Liver (tissue), 8 donors: ENCODE measurements at regions not wholly inside any gene's neighbourhood (a gene's known extent, or its start where the extent isn't known, plus 50 kb on each side); places are given as distances from the start of the nearest gene placed in this dataset.

Source experiments
- DNase-seq: peaks from one replicate; pipeline ENCODE4 v3.0.0-alpha.2; 2017; ENCODE audit warnings: low spot score
- H3K27ac ChIP-seq, 2 donors: one replicate each; pipeline ENCODE4 v1.7.0; 2013; ENCODE audit warnings: inconsistent platforms in 2 of 2, low read length in 2 of 2, control low read depth in 1 of 2, low read depth in 1 of 2, mild to moderate bottlenecking in 1 of 2
- H3K27me3 ChIP-seq, 4 donors: one replicate each; pipeline versions ENCODE4 v1.6.1 to v1.7.0; 2013; ENCODE audit warnings: low read length in 3 of 4, inconsistent platforms in 1 of 4, mild to moderate bottlenecking in 1 of 4, moderate library complexity in 1 of 4; ENCODE audit not compliant: control insufficient read depth in 4 of 4, insufficient read depth in 4 of 4
- H3K36me3 ChIP-seq, 4 donors: one replicate each; pipeline versions ENCODE4 v1.6.1 to v1.7.0; 2013; ENCODE audit warnings: low read length in 3 of 4, mild to moderate bottlenecking in 3 of 4, low read depth in 1 of 4, moderate library complexity in 1 of 4; ENCODE audit not compliant: control insufficient read depth in 4 of 4, insufficient read depth in 3 of 4
- H3K4me1 ChIP-seq, 4 donors: one replicate each; pipeline versions ENCODE4 v1.6.1 to v1.7.0; 2013; ENCODE audit warnings: low read length in 3 of 4, mild to moderate bottlenecking in 3 of 4, moderate library complexity in 1 of 4; ENCODE audit not compliant: control insufficient read depth in 4 of 4, insufficient read depth in 4 of 4
- H3K4me3 ChIP-seq, 3 donors: one replicate each; pipeline versions ENCODE4 v1.6.1 to v1.7.0; 2013; ENCODE audit warnings: low read length in 3 of 3, control low read depth in 1 of 3, low read depth in 1 of 3, mild to moderate bottlenecking in 1 of 3
- H3K9ac ChIP-seq, 2 donors: one replicate each; pipeline ENCODE4 v1.7.0; 2013; ENCODE audit warnings: low read length in 2 of 2, mild to moderate bottlenecking in 2 of 2, moderate library complexity in 2 of 2, control low read depth in 1 of 2, low read depth in 1 of 2
- H3K9me3 ChIP-seq, 4 donors: one replicate each; pipeline versions ENCODE4 v1.6.1 to v1.7.0; 2013; ENCODE audit warnings: low read length in 3 of 4; ENCODE audit not compliant: control insufficient read depth in 4 of 4
- ATF3 ChIP-seq: IDR thresholded peaks from 2 replicates; pipeline ENCODE4 v1.6.1; 2016; ENCODE audit warnings: antibody characterized with exemption
- CTCF ChIP-seq: fragments of 150-350 bp; IDR thresholded peaks from 2 replicates; pipeline ENCODE4 v1.5.1; 2017; ENCODE audit warnings: improper control_type of control experiment, low read depth, low read length; ENCODE audit not compliant: missing input control
- EGR1 ChIP-seq, 2 donors: IDR thresholded peaks; 2 replicates each; pipeline ENCODE4 v1.6.1; 2016 to 2018; ENCODE audit warnings: antibody characterized with exemption in 2 of 2, low read depth in 2 of 2
- FOXA1 ChIP-seq: IDR thresholded peaks from 2 replicates; pipeline ENCODE4 v1.6.1; 2016; ENCODE audit warnings: antibody characterized with exemption
- GABPA ChIP-seq, 2 donors: IDR thresholded peaks in 1 of 2; conservative IDR thresholded peaks in 1 of 2; 2 replicates each; pipeline ENCODE4 v1.6.1; 2016; ENCODE audit warnings: antibody characterized with exemption in 2 of 2, mild to moderate bottlenecking in 1 of 2, moderate library complexity in 1 of 2
- HNF4A ChIP-seq, 2 donors: conservative IDR thresholded peaks; 2 replicates each; pipeline ENCODE4 v1.6.1; 2016; ENCODE audit warnings: antibody characterized with exemption in 2 of 2, mild to moderate bottlenecking in 2 of 2
- JUND ChIP-seq, 2 donors: IDR thresholded peaks; 2 replicates each; pipeline ENCODE4 v1.6.1; 2016; ENCODE audit warnings: antibody characterized with exemption in 2 of 2
- MAX ChIP-seq: IDR thresholded peaks from 2 replicates; pipeline ENCODE4 v1.6.1; 2016; ENCODE audit warnings: antibody characterized with exemption
- NR2F2 ChIP-seq: IDR thresholded peaks from 2 replicates; pipeline ENCODE4 v1.6.1; 2016; ENCODE audit warnings: antibody characterized with exemption
- RAD21 ChIP-seq, 2 donors: IDR thresholded peaks; 2 replicates each; pipeline ENCODE4 v1.6.1; 2016; ENCODE audit warnings: antibody characterized with exemption in 2 of 2, mild to moderate bottlenecking in 2 of 2
- REST ChIP-seq: IDR thresholded peaks from 2 replicates; pipeline ENCODE4 v1.6.1; 2016; ENCODE audit warnings: antibody characterized with exemption, mild to moderate bottlenecking
- RXRA ChIP-seq, 2 donors: IDR thresholded peaks; 2 replicates each; pipeline ENCODE4 v1.6.1; 2017 to 2018; ENCODE audit warnings: antibody characterized with exemption in 2 of 2, mild to moderate bottlenecking in 1 of 2
- SP1 ChIP-seq: IDR thresholded peaks from 2 replicates; pipeline ENCODE4 v1.6.1; 2018; ENCODE audit warnings: antibody characterized with exemption, mild to moderate bottlenecking
- TAF1 ChIP-seq: conservative IDR thresholded peaks from 2 replicates; pipeline ENCODE4 v1.6.1; 2016; ENCODE audit warnings: antibody characterized with exemption, mild to moderate bottlenecking
- YY1 ChIP-seq: IDR thresholded peaks from 2 replicates; pipeline ENCODE4 v1.6.1; 2016; ENCODE audit warnings: antibody characterized with exemption, mild to moderate bottlenecking
- ZBTB33 ChIP-seq: IDR thresholded peaks from 2 replicates; pipeline ENCODE4 v1.6.1; 2016; ENCODE audit warnings: antibody characterized with exemption
- WGBS: extraction: QIAGEN DNeasy Blood & Tissue Kit; methylation state at CpG from one replicate; pipeline ENCODE4 v1.1.7; 2013; 5-methylcytosine and 5-hydroxymethylcytosine counted together
- donor health status: healthy.
- donor health status: healthy.
- donor health status: healthy.
- donor health status: healthy.
- donor health status: healthy.

- H3K9me3 ChIP-seq, result peaks cover 0 to 4% (median 0%) of the 10 kb centered on the region in 4 donors
- no peak for TF ChIP-seq TAF1
- TF ChIP-seq YY1, result no peak
- no peak for TF ChIP-seq HNF4A (conservative IDR thresholded peaks at IDR 0.05)
- TF ChIP-seq ZBTB33, result no peak
- TF ChIP-seq NR2F2, result no peak
- no peak for TF ChIP-seq EGR1 (IDR thresholded peaks at IDR 0.05; ENCODE audit: low read depth in 2 of 2)
- TF ChIP-seq MAX, result no peak
- TF ChIP-seq RXRA (IDR thresholded peaks at IDR 0.05), result no peak
- TF ChIP-seq CTCF, result no peak
- no peak for TF ChIP-seq RAD21 (IDR thresholded peaks at IDR 0.05)
- no peak for TF ChIP-seq FOXA1
- no peak for TF ChIP-seq SP1
- no peak for TF ChIP-seq REST
- TF ChIP-seq JUND (IDR thresholded peaks at IDR 0.05), result no peak
- no peak for TF ChIP-seq ATF3
- DNase-seq, result no peak
- H3K9ac ChIP-seq, result no peak overlapping the region
- no peaks in the 10 kb centered on the region for H3K36me3 ChIP-seq
- WGBS, result 76% methylated on average over 5 of the region's 5 CpGs
- H3K27me3 ChIP-seq, result peaks cover 0 to 3% (median 0%) of the 10 kb centered on the region in 4 donors
- no peaks in the 10 kb centered on the region for H3K4me1 ChIP-seq
- no peak overlapping the region for H3K27ac ChIP-seq
- no peak overlapping the region for H3K4me3 ChIP-seq
Measured at GRCh38 chr1:240005997-240006650, 85.6 kb upstream of the FMN2 start.

GRCh38 chr1:240008298-240008697 lies 83.4 kb upstream of the FMN2 start:
- WGBS, result 57% methylated on average over 5 of the region's 5 CpGs

More at GRCh38 chr1:240008298-240008697, 83.4 kb upstream of the FMN2 start:
- Histone ChIP-seq H3K9ac (no peak overlapping the region), H3K4me3 (no peak overlapping the region), H3K27me3 (peaks cover 0 to 8% (median 0%) of the 10 kb centered on the region in 4 donors), H3K36me3 (no peaks in the 10 kb centered on the region), H3K9me3 (peaks cover 0 to 4% (median 0%) of the 10 kb centered on the region in 4 donors), H3K4me1 (no peaks in the 10 kb centered on the region), H3K27ac (no peak overlapping the region)
- TF ChIP-seq GABPA (IDR thresholded peaks at IDR 0.05 in 1 of 2, conservative IDR thresholded peaks at IDR 0.05 in 1 of 2) (no peak), RXRA (IDR thresholded peaks at IDR 0.05) (no peak), EGR1 (IDR thresholded peaks at IDR 0.05; ENCODE audit: low read depth in 2 of 2) (no peak)
- DNase-seq, result no peak
